CD14-positive monocyte (primary cell): ENCODE measurements at regions not wholly inside any gene's neighbourhood (a gene's known extent, or its start where the extent isn't known, plus 50 kb on each side); places are given as distances from the start of the nearest gene placed in this dataset.

Experiments used
- DNase-seq, 3 donors: peaks; one replicate each; pipeline ENCODE4 v3.0.0-alpha.2; 2011 to 2022
- H2AFZ ChIP-seq: 2 replicates; pipeline ENCODE4 v1.6.0; 2012; ENCODE audit warnings: mild to moderate bottlenecking, low read depth, low read length, inconsistent platforms; ENCODE audit not compliant: insufficient read depth, poor library complexity, severe bottlenecking
- H3K27ac ChIP-seq, 2 donors: 1 replicate in 1 of 2; 2 replicates in 1 of 2; pipeline ENCODE4 v1.5.1; 2012 to 2013; ENCODE audit warnings: low read length in 2 of 2, control low read depth in 1 of 2, inconsistent platforms in 1 of 2, low read depth in 1 of 2, mild to moderate bottlenecking in 1 of 2
- H3K27me3 ChIP-seq, 2 donors: one replicate each; pipeline versions ENCODE4 v1.6.0 to v1.6.1; 2011 to 2013; ENCODE audit warnings: low read length in 2 of 2; ENCODE audit not compliant: control insufficient read depth in 2 of 2, insufficient read depth in 2 of 2
- H3K36me3 ChIP-seq, 2 donors: replicated peaks in 1 of 2; 1 replicate in 1 of 2; 2 replicates in 1 of 2; pipeline versions ENCODE4 v1.5.1 to v1.6.1; 2012 to 2013; ENCODE audit warnings: low read length in 2 of 2, control low read depth in 1 of 2, inconsistent platforms in 1 of 2, mild to moderate bottlenecking in 1 of 2; ENCODE audit not compliant: insufficient read depth in 2 of 2, control insufficient read depth in 1 of 2
- H3K4me1 ChIP-seq, 2 donors: 1 replicate in 1 of 2; 2 replicates in 1 of 2; pipeline versions ENCODE4 v1.5.1 to v1.6.1; 2012 to 2013; ENCODE audit warnings: low read length in 2 of 2, control low read depth in 1 of 2, inconsistent platforms in 1 of 2, mild to moderate bottlenecking in 1 of 2, moderate library complexity in 1 of 2; ENCODE audit not compliant: insufficient read depth in 2 of 2, control insufficient read depth in 1 of 2
- H3K4me2 ChIP-seq: replicated peaks from 2 replicates; pipeline ENCODE3; 2012; ENCODE audit warnings: low read length, moderate library complexity, mild to moderate bottlenecking; ENCODE audit not compliant: poor library complexity, severe bottlenecking; ENCODE audit errors: extremely low read depth
- H3K4me3 ChIP-seq, 3 experiments: fragments of 200-600 bp in 1 of 3; sonication (generic) in 1 of 3; replicated peaks in 1 of 3; 1 replicate in 2 of 3; 2 replicates in 1 of 3; pipeline ENCODE4 v1.5.1; 2011 to 2013; ENCODE audit warnings: low read length in 3 of 3, mild to moderate bottlenecking in 3 of 3, control low read depth in 2 of 3, low read depth in 2 of 3, inconsistent platforms in 1 of 3, moderate library complexity in 1 of 3
- H3K79me2 ChIP-seq: 2 replicates; pipeline ENCODE4 v1.6.0; 2012; ENCODE audit warnings: mild to moderate bottlenecking, control low read depth, inconsistent platforms, low read length, moderate library complexity; ENCODE audit not compliant: insufficient read depth
- H3K9ac ChIP-seq: 2 replicates; pipeline ENCODE4 v1.6.0; 2017; ENCODE audit warnings: low read length, mild to moderate bottlenecking; ENCODE audit not compliant: insufficient read depth, poor library complexity, severe bottlenecking
- H3K9me3 ChIP-seq, 2 donors: replicated peaks in 1 of 2; 1 replicate in 1 of 2; 2 replicates in 1 of 2; pipeline versions ENCODE4 v1.5.1 to v1.6.1; 2012 to 2013; ENCODE audit warnings: low read length in 2 of 2, control low read depth in 1 of 2; ENCODE audit not compliant: control insufficient read depth in 1 of 2, insufficient read depth in 1 of 2
- H4K20me1 ChIP-seq: 2 replicates; pipeline ENCODE4 v1.6.0; 2012; ENCODE audit warnings: mild to moderate bottlenecking, low read length, control low read depth, moderate library complexity; ENCODE audit not compliant: insufficient read depth
- H3K27ac Mint-ChIP-seq, 7 donors: one replicate each; pipeline ENCODE4 v1.8.0; 2020; ENCODE audit warnings: mild to moderate bottlenecking in 7 of 7, mixed read lengths in 7 of 7, moderate library complexity in 6 of 7, inconsistent platforms in 2 of 7
- H3K27me3 Mint-ChIP-seq, 3 donors: one replicate each; pipeline ENCODE4 v1.8.0; 2021 to 2022; ENCODE audit warnings: low read depth in 3 of 3, mild to moderate bottlenecking in 3 of 3, mixed read lengths in 3 of 3, moderate library complexity in 3 of 3, inconsistent platforms in 1 of 3
- H3K36me3 Mint-ChIP-seq, 2 donors: one replicate each; pipeline ENCODE4 v1.8.0; 2020; ENCODE audit warnings: mixed read lengths in 2 of 2, inconsistent platforms in 1 of 2, mild to moderate bottlenecking in 1 of 2
- H3K4me1 Mint-ChIP-seq: one replicate; pipeline ENCODE4 v1.8.0; 2020; ENCODE audit warnings: mild to moderate bottlenecking, mixed read lengths
- H3K4me3 Mint-ChIP-seq, 2 donors: one replicate each; pipeline ENCODE4 v1.8.0; 2020; ENCODE audit warnings: mild to moderate bottlenecking in 2 of 2, mixed read lengths in 2 of 2, moderate library complexity in 1 of 2
- H3K9me3 Mint-ChIP-seq, 7 donors: one replicate each; pipeline ENCODE4 v1.8.0; 2020 to 2022; ENCODE audit warnings: mixed read lengths in 7 of 7, mild to moderate bottlenecking in 6 of 7, moderate library complexity in 6 of 7, inconsistent platforms in 2 of 7
- CTCF ChIP-seq: fragments of 200-600 bp; IDR thresholded peaks from one replicate; pipeline ENCODE4 v1.8.0; 2022; ENCODE audit warnings: antibody characterized with exemption, mild to moderate bottlenecking
- WGBS: methylation state at CpG from one replicate; pipeline ENCODE4 v1.1.5; 2013; ENCODE audit warnings: missing lambda C conversion rate; ENCODE audit not compliant: insufficient coverage; 5-methylcytosine and 5-hydroxymethylcytosine counted together
- intact Hi-C, 2 donors: fragments of 100-400 bp; cut with micrococcal nuclease; formaldehyde crosslinking; loops; one replicate each; pipeline versions ENCODE4 v1.15.0 to v1.15.1; 2023

- H3K36me3 ChIP-seq, result no peaks in the 10 kb centered on the region
- no CpG with 5 or more reads among the region's 1 CpG for WGBS
- intact Hi-C loops, result loop anchor here in 1 of 2 donors (10.0 kb wide), 1 partner anchor 979 kb away; the partner anchor contains the start of gene SYT4
Measured at GRCh38 chr18:42296192-42296591, 341.2 kb downstream of the PIK3C3 start.

GRCh38 chr18:42296723-42297122, 341.7 kb downstream of the PIK3C3 start:
- Histone ChIP-seq H3K4me3 (no peak overlapping the region), H3K36me3 (no peaks in the 10 kb centered on the region), H3K4me2 (no peak overlapping the region), H4K20me1 (no peaks in the 10 kb centered on the region), H3K79me2 (no peaks in the 10 kb centered on the region), H3K4me1 (no peaks in the 10 kb centered on the region), H3K27ac (no peak overlapping the region), H3K27me3 (no peaks in the 10 kb centered on the region), H3K9me3 (no peaks in the 10 kb centered on the region), H3K9ac (no peak overlapping the region), H2AFZ (no peak overlapping the region)
- TF ChIP-seq CTCF, result no peak
- peaks cover 0 to 4% (median 3%) of the 10 kb centered on the region in 3 donors for H3K27me3 Mint-ChIP-seq
- intact Hi-C loops, result loop anchor here in 1 of 2 donors (10.0 kb wide), 1 partner anchor 978 kb away; the partner anchor contains the start of gene SYT4
- H3K36me3 Mint-ChIP-seq, result no peaks in the 10 kb centered on the region
- H3K4me3 Mint-ChIP-seq, result no peak overlapping the region
- H3K9me3 Mint-ChIP-seq, result no peaks in the 10 kb centered on the region
- no peak for DNase-seq
- no peak overlapping the region for H3K27ac Mint-ChIP-seq
- no peaks in the 10 kb centered on the region for H3K4me1 Mint-ChIP-seq

More at GRCh38 chr18:42296192-42296591, 341.2 kb downstream of the PIK3C3 start:
- H3K79me2 ChIP-seq, result no peaks in the 10 kb centered on the region
- no peak overlapping the region for H3K27ac ChIP-seq
- no peaks in the 10 kb centered on the region for H3K9me3 ChIP-seq
- H3K27me3 ChIP-seq, result no peaks in the 10 kb centered on the region
- no peak for TF ChIP-seq CTCF
- Mint-ChIP-seq H3K27me3 (peaks cover 0 to 4% (median 2%) of the 10 kb centered on the region in 3 donors), H3K9me3 (no peaks in the 10 kb centered on the region), H3K4me3 (no peak overlapping the region), H3K27ac (no peak overlapping the region), H3K36me3 (no peaks in the 10 kb centered on the region), H3K4me1 (no peaks in the 10 kb centered on the region)
- H3K9ac ChIP-seq, result no peak overlapping the region
- no peak overlapping the region for H2AFZ ChIP-seq
- H3K4me1 ChIP-seq, result no peaks in the 10 kb centered on the region
- H4K20me1 ChIP-seq, result no peaks in the 10 kb centered on the region
- H3K4me2 ChIP-seq, result no peak overlapping the region
- H3K4me3 ChIP-seq, result no peak overlapping the region
- no peak for DNase-seq
